ENCODE measurements at regions not wholly inside any gene's neighbourhood (a gene's known extent, or its start where the extent isn't known, plus 50 kb on each side); places are given as distances from the start of the nearest gene placed in this dataset.

DNA sequence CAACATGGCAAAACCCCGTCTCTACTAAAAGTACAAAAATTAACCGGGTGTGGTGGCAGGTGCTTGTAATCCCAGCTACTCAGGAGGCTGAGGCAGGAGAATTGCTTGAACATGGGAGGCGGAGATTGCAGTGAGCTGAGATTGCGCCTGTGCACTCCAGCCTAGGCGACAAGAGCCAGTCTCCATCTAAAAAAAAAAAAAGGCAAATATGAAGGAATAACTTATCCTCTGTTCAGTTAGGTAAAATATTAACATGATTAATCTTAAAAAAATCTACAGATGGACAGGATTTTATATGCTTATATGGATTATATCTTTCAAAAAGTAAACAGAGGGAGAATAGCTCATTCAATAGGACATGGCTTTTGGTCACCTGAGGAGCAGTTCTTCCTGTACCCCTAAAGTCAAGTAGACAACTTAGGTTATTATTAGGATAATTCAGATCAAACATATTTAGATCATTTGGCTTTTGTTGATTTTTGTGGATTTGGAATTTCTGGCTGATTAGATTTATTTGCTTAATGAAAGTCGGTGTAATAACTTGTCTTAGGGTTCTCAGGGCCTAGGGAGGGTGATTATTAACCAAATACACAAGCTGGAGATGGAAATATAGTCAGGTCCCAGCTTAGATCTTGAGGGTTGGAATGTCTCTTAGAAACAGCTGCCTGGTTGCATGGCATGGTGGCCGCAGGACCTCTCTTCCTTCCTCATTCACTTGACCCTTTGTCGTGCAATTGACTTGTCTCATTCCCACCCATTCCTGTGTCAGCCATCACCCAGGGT is 82.1 kb upstream of the ONECUT1 start:
- DNase-seq = no peak

DNA sequence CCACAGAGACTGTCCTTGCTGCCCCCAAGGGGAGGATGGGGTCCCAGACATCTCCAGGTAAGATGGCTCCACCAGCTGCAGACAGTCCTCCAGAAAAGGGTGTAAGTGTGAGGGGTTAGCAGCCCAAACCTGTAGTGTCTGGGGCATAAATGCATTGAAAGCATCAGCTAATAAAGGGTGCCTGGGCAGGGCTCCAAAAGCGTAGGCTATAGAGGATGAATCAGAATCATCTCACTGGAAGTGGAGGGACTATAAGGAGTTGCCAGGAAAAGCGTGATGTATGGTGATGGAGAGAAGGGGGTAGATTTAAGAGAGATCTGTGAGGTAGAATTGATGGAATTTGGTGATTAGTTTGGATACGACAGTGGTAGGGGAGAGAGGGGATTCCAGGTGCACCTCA is 79.9 kb upstream of the ONECUT1 start:
- no peaks in the 10 kb centered on the region for H3K36me3 ChIP-seq (ENCODE audit: control insufficient read depth in 3 of 3, insufficient read depth in 2 of 3, low read depth in 1 of 3, low read length in 3 of 3)
- DNase-seq = no peak
- peaks cover 0 to 3% of the 10 kb centered on the region in 2 donors for H3K9me3 ChIP-seq (ENCODE audit: control insufficient read depth in 2 of 2, insufficient read depth in 1 of 2, low read depth in 1 of 2, low read length in 1 of 2)
- peaks cover 0 to 2% (median 0%) of the 10 kb centered on the region in 3 donors for H3K27me3 ChIP-seq (ENCODE audit: control insufficient read depth in 3 of 3, insufficient read depth in 3 of 3, low read length in 3 of 3)
- no peak overlapping the region for H3K27ac ChIP-seq (ENCODE audit: low read depth in 1 of 3, low read length in 2 of 3)
- FAIRE-seq = no peak
- H3K4me1 ChIP-seq (ENCODE audit: control insufficient read depth in 3 of 3, insufficient read depth in 2 of 3, low read depth in 1 of 3, low read length in 2 of 3) = no peaks in the 10 kb centered on the region
- 63 to 81% (median 74%) methylated on average over 3 of the region's 3 CpGs for WGBS, 3 donors
- H3K4me3 ChIP-seq (ENCODE audit: low read depth in 1 of 3, low read length in 3 of 3) = no peak overlapping the region

More for the DNA sequence above, 82.1 kb upstream of the ONECUT1 start:
- Histone ChIP-seq H3K4me1 (ENCODE audit: control insufficient read depth in 3 of 3, insufficient read depth in 2 of 3, low read depth in 1 of 3, low read length in 2 of 3) (no peaks in the 10 kb centered on the region), H3K27ac (ENCODE audit: low read depth in 1 of 3, low read length in 2 of 3) (no peak overlapping the region), H3K36me3 (ENCODE audit: control insufficient read depth in 3 of 3, insufficient read depth in 2 of 3, low read depth in 1 of 3, low read length in 3 of 3) (no peaks in the 10 kb centered on the region), H3K9me3 (ENCODE audit: control insufficient read depth in 2 of 2, insufficient read depth in 1 of 2, low read depth in 1 of 2, low read length in 1 of 2) (no peaks in the 10 kb centered on the region), H3K27me3 (ENCODE audit: control insufficient read depth in 3 of 3, insufficient read depth in 3 of 3, low read length in 3 of 3) (peaks cover 0 to 2% (median 0%) of the 10 kb centered on the region in 3 donors), H3K4me3 (ENCODE audit: low read depth in 1 of 3, low read length in 3 of 3) (no peak overlapping the region)
- FAIRE-seq = no peak
- WGBS, 3 donors = 50 to 68% (median 50%) methylated on average over 8 of the region's 8 CpGs

DNA sequence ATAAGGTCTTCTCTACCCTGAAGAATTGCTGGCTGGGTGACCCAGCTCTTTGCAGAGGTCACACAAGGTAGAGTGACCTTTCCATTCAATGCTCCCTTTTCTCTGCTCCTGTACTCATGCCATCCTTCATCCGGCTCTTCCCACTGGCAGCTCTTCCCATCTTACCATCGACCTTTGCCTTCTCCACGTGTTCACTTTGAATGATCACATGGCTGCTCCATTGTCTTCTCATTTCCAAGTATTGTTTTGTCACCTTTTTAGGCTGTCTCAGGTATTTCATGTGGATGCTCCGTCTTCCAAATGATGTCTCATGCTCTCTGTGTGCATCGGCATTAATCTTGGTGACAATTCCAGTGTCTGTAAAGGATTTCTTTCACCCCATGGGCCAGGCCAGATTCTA is 76.6 kb upstream of the ONECUT1 start:
- peaks cover 0 to 3% of the 10 kb centered on the region in 2 donors for H3K9me3 ChIP-seq (ENCODE audit: control insufficient read depth in 2 of 2, insufficient read depth in 1 of 2, low read depth in 1 of 2, low read length in 1 of 2)
- DNase-seq (no peak), FAIRE-seq (no peak)
- no peak overlapping the region for H3K27ac ChIP-seq (ENCODE audit: low read depth in 1 of 3, low read length in 2 of 3)
- no peaks in the 10 kb centered on the region for H3K4me1 ChIP-seq (ENCODE audit: control insufficient read depth in 3 of 3, insufficient read depth in 2 of 3, low read depth in 1 of 3, low read length in 2 of 3)
- no peaks in the 10 kb centered on the region for H3K36me3 ChIP-seq (ENCODE audit: control insufficient read depth in 3 of 3, insufficient read depth in 2 of 3, low read depth in 1 of 3, low read length in 3 of 3)
- H3K4me3 ChIP-seq (ENCODE audit: low read depth in 1 of 3, low read length in 3 of 3) = no peak overlapping the region
- no peaks in the 10 kb centered on the region for H3K27me3 ChIP-seq (ENCODE audit: control insufficient read depth in 3 of 3, insufficient read depth in 3 of 3, low read length in 3 of 3)
- WGBS, 3 donors = 69 to 77% (median 69%) methylated on average over 5 of the region's 5 CpGs

DNA sequence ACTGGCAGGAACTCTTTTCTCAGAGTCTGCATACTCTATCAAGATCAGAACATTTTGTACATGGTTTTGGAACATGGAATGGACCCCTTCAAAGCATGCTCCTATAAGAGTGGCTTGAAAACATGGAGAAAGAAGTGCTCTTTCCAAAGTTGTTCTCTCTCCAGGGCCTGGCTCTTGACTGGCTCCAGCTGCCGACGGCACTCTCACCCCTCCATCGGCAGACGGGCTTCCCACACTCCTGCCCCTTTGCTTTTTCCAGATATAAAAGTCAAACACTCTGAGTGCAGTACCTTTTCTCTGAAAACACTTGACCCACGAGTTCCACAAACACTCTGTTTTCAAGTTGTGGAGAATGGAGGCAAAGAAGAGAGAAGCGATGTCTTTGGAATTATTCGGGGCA is 72.5 kb upstream of the ONECUT1 start:
- WGBS, 3 donors = 69 to 73% (median 72%) methylated on average over 7 of the region's 7 CpGs
- no peak for FAIRE-seq
- no peak for DNase-seq
- Histone ChIP-seq H3K27me3 (ENCODE audit: control insufficient read depth in 3 of 3, insufficient read depth in 3 of 3, low read length in 3 of 3) (no peaks in the 10 kb centered on the region), H3K9me3 (ENCODE audit: control insufficient read depth in 2 of 2, insufficient read depth in 1 of 2, low read depth in 1 of 2, low read length in 1 of 2) (peaks cover 0 to 3% of the 10 kb centered on the region in 2 donors), H3K27ac (ENCODE audit: low read depth in 1 of 3, low read length in 2 of 3) (no peak overlapping the region), H3K4me1 (ENCODE audit: control insufficient read depth in 3 of 3, insufficient read depth in 2 of 3, low read depth in 1 of 3, low read length in 2 of 3) (no peaks in the 10 kb centered on the region), H3K4me3 (ENCODE audit: low read depth in 1 of 3, low read length in 3 of 3) (no peak overlapping the region), H3K36me3 (ENCODE audit: control insufficient read depth in 3 of 3, insufficient read depth in 2 of 3, low read depth in 1 of 3, low read length in 3 of 3) (no peaks in the 10 kb centered on the region)

DNA sequence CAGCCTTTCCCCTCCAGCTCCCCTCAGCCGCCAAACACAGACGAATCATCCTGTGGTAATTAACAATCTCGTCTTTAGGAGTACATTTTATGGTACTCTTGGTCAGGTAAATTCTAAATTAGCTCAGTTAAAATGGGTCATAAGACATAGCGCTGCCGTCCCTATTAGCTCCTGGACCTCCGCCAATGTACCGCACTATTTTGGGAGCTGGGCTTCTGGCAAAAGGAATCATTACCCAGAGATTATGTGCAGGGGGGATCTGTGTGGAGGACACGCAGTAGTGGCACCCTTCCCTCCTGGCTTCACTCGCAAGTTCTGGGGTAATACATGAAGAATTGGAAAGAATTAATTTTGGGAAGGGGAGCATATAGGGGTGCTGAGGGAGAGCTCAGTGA is 68.6 kb upstream of the ONECUT1 start:
- H3K9me3 ChIP-seq (ENCODE audit: control insufficient read depth in 2 of 2, insufficient read depth in 1 of 2, low read depth in 1 of 2, low read length in 1 of 2) = no peaks in the 10 kb centered on the region
- no peak for DNase-seq
- no peaks in the 10 kb centered on the region for H3K36me3 ChIP-seq (ENCODE audit: control insufficient read depth in 3 of 3, insufficient read depth in 2 of 3, low read depth in 1 of 3, low read length in 3 of 3)
- FAIRE-seq = no peak
- no peak overlapping the region for H3K27ac ChIP-seq (ENCODE audit: low read depth in 1 of 3, low read length in 2 of 3)
- H3K4me3 ChIP-seq (ENCODE audit: low read depth in 1 of 3, low read length in 3 of 3) = no peak overlapping the region
- WGBS, 3 donors = 76 to 80% (median 79%) methylated on average over 9 of the region's 9 CpGs
- no peaks in the 10 kb centered on the region for H3K4me1 ChIP-seq (ENCODE audit: control insufficient read depth in 3 of 3, insufficient read depth in 2 of 3, low read depth in 1 of 3, low read length in 2 of 3)
- no peaks in the 10 kb centered on the region for H3K27me3 ChIP-seq (ENCODE audit: control insufficient read depth in 3 of 3, insufficient read depth in 3 of 3, low read length in 3 of 3)

DNA sequence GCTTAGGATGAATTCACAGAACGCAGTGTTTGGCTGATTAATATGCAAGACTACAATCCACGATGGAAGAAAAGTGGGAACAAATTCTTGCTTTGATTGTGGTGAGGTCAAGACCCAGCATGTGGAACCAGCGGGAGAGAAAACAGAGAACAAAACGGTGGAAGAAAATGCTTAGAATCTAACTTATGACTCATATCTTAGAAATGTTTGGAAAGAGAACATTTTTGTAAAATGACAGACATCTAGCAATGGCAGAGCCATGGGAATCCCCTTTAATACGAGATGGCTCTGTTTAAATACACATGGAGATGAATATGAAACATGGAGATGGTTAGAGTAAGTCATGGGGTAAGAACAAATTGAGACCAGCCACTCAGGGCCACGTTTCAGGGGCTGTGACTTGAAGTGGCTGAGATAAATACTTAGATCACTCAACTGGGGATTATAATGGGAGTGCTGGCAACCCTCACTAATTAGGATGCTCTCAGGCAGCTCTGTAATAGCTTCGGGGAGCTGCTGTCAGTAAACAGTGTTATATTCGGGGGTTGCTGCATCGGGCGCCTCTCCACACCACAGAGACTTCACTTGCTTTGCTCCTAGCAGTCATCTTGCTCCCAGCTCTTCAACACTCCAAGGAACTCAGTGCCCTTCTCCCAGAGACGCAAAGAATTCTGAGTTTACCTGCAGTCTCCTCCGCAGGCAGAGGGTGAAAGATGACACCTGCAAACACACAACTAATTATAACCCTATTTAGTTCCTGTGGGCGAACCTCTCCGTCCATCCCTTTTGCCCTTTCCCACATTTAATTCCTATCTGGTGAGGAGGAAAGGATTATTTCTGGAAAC is 68.0 kb upstream of the ONECUT1 start:
- 47 to 63% (median 58%) methylated on average over 14 of the region's 14 CpGs for WGBS, 3 donors
- H3K4me3 ChIP-seq (ENCODE audit: low read depth in 1 of 3, low read length in 3 of 3) = no peak overlapping the region
- FAIRE-seq = no peak
- no peaks in the 10 kb centered on the region for H3K9me3 ChIP-seq (ENCODE audit: control insufficient read depth in 2 of 2, insufficient read depth in 1 of 2, low read depth in 1 of 2, low read length in 1 of 2)
- no peaks in the 10 kb centered on the region for H3K27me3 ChIP-seq (ENCODE audit: control insufficient read depth in 3 of 3, insufficient read depth in 3 of 3, low read length in 3 of 3)
- H3K27ac ChIP-seq (ENCODE audit: low read depth in 1 of 3, low read length in 2 of 3) = no peak overlapping the region
- no peaks in the 10 kb centered on the region for H3K36me3 ChIP-seq (ENCODE audit: control insufficient read depth in 3 of 3, insufficient read depth in 2 of 3, low read depth in 1 of 3, low read length in 3 of 3)
- no peaks in the 10 kb centered on the region for H3K4me1 ChIP-seq (ENCODE audit: control insufficient read depth in 3 of 3, insufficient read depth in 2 of 3, low read depth in 1 of 3, low read length in 2 of 3)
- DNase-seq = no peak

DNA sequence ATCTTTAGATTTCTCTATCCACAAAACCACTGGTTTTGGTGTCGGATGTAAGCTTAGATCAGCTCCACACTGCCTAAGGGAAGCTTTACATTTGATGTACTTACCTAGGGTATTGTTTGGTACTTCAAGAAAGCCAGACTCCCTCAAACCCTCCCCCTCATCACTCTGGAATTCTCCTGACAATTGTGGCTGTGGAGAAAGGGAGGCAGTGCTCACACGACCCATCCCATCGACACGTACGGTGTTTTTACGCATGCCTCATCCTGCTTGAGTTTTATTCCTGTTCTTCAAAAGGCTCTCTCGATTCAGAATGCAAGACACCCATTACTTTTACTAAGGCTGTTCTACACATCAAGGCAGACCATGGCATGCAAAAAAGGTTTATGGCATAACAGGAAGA is 67.3 kb upstream of the ONECUT1 start:
- H3K9me3 ChIP-seq (ENCODE audit: control insufficient read depth in 2 of 2, insufficient read depth in 1 of 2, low read depth in 1 of 2, low read length in 1 of 2) = no peaks in the 10 kb centered on the region
- FAIRE-seq (no peak), DNase-seq (no peak)
- no peaks in the 10 kb centered on the region for H3K36me3 ChIP-seq (ENCODE audit: control insufficient read depth in 3 of 3, insufficient read depth in 2 of 3, low read depth in 1 of 3, low read length in 3 of 3)
- H3K4me1 ChIP-seq (ENCODE audit: control insufficient read depth in 3 of 3, insufficient read depth in 2 of 3, low read depth in 1 of 3, low read length in 2 of 3) = no peaks in the 10 kb centered on the region
- 71 to 84% (median 81%) methylated on average over 7 of the region's 7 CpGs for WGBS, 3 donors
- no peaks in the 10 kb centered on the region for H3K27me3 ChIP-seq (ENCODE audit: control insufficient read depth in 3 of 3, insufficient read depth in 3 of 3, low read length in 3 of 3)
- H3K27ac ChIP-seq (ENCODE audit: low read depth in 1 of 3, low read length in 2 of 3) = no peak overlapping the region
- no peak overlapping the region for H3K4me3 ChIP-seq (ENCODE audit: low read depth in 1 of 3, low read length in 3 of 3)

DNA sequence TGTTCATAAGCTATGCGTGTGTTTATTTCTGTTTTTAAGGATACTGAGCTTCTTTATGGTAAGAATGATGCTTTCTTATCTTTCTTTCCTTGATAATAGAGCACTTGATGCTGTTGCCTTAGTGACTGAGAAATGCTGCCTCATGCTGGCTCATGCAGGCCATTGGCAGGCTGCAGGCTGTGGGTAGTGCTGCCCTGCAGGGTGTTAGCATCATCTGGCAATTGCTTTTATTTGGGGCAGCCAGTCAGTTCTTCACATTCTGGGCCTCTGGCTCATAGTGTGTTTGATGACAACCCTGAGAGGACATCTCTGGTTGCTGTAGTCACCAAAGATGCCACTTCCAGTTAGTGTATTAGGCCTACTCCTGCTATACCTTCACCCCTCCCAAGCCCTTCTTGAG is 66.2 kb upstream of the ONECUT1 start:
- FAIRE-seq = no peak
- Histone ChIP-seq H3K4me3 (ENCODE audit: low read depth in 1 of 3, low read length in 3 of 3) (no peak overlapping the region), H3K4me1 (ENCODE audit: control insufficient read depth in 3 of 3, insufficient read depth in 2 of 3, low read depth in 1 of 3, low read length in 2 of 3) (no peaks in the 10 kb centered on the region), H3K36me3 (ENCODE audit: control insufficient read depth in 3 of 3, insufficient read depth in 2 of 3, low read depth in 1 of 3, low read length in 3 of 3) (no peaks in the 10 kb centered on the region), H3K9me3 (ENCODE audit: control insufficient read depth in 2 of 2, insufficient read depth in 1 of 2, low read depth in 1 of 2, low read length in 1 of 2) (no peaks in the 10 kb centered on the region), H3K27ac (ENCODE audit: low read depth in 1 of 3, low read length in 2 of 3) (no peak overlapping the region), H3K27me3 (ENCODE audit: control insufficient read depth in 3 of 3, insufficient read depth in 3 of 3, low read length in 3 of 3) (no peaks in the 10 kb centered on the region)
- DNase-seq = no peak
- WGBS, 3 donors = 85 to 93% (median 89%) methylated on average over 1 of the region's 1 CpG
